GM23338 (cell line): ENCODE measurements at regions not wholly inside any gene's neighbourhood (a gene's known extent, or its start where the extent isn't known, plus 50 kb on each side); places are given as distances from the start of the nearest gene placed in this dataset.
A peak's percentile ranks its signal among the peaks of the same experiment; 100 is the strongest.

Experiments used
- ATAC-seq: fragments of 200-7000 bp; cut with Tn5 transposase; 3 replicates; pipeline ENCODE4 v1.9.1; 2020
- DNase-seq: peaks from one replicate; pipeline ENCODE4 v3.0.0-alpha.2; 2015; ENCODE audit warnings: low spot score
- H2AFZ ChIP-seq: fragments of 200-600 bp; sonication (generic); 2 replicates; pipeline ENCODE4 v1.8.0; 2016; ENCODE audit warnings: antibody characterized with exemption, mild to moderate bottlenecking, moderate library complexity
- H3F3A ChIP-seq: fragments of 200-600 bp; sonication (generic); replicated peaks from 2 replicates; pipeline ENCODE4 v1.8.0; 2017; ENCODE audit warnings: antibody characterized with exemption, mixed run types, low read depth
- H3K27ac ChIP-seq: fragments of 200-600 bp; sonication (generic); 2 replicates; pipeline ENCODE4 v1.6.1; 2016; ENCODE audit warnings: low read depth
- H3K27me3 ChIP-seq: fragments of 200-600 bp; sonication (generic); 2 replicates; pipeline ENCODE4 v1.8.0; 2016; ENCODE audit warnings: mild to moderate bottlenecking, mixed run types, moderate library complexity; ENCODE audit not compliant: insufficient read depth
- H3K36me3 ChIP-seq: fragments of 200-600 bp; sonication (generic); 2 replicates; pipeline ENCODE4 v1.8.0; 2016; ENCODE audit warnings: mild to moderate bottlenecking; ENCODE audit not compliant: insufficient read depth
- H3K4me1 ChIP-seq: fragments of 200-600 bp; sonication (generic); 2 replicates; pipeline ENCODE4 v1.8.0; 2016; ENCODE audit warnings: mild to moderate bottlenecking, moderate library complexity; ENCODE audit not compliant: insufficient read depth
- H3K4me2 ChIP-seq: fragments of 200-600 bp; sonication (generic); 2 replicates; pipeline ENCODE4 v1.7.1; 2017; ENCODE audit warnings: mixed run types
- H3K4me3 ChIP-seq: fragments of 200-600 bp; sonication (generic); 2 replicates; pipeline ENCODE4 v1.6.1; 2016; ENCODE audit warnings: mixed run types
- H3K79me2 ChIP-seq: fragments of 200-600 bp; sonication (generic); replicated peaks from 2 replicates; pipeline ENCODE4 v1.8.0; 2017; ENCODE audit warnings: mild to moderate bottlenecking; ENCODE audit not compliant: insufficient read depth
- H3K9me2 ChIP-seq: fragments of 200-600 bp; sonication (generic); 2 replicates; pipeline ENCODE4 v1.8.0; 2017; ENCODE audit not compliant: insufficient read depth
- H4K20me1 ChIP-seq: fragments of 200-600 bp; sonication (generic); replicated peaks from 2 replicates; pipeline ENCODE4 v1.8.0; 2017; ENCODE audit warnings: mild to moderate bottlenecking; ENCODE audit not compliant: insufficient read depth
- H3K27ac Mint-ChIP-seq: 2 replicates; pipeline ENCODE4 v1.8.0; 2020; ENCODE audit warnings: inconsistent platforms, mild to moderate bottlenecking, moderate library complexity, mixed read lengths
- H3K27me3 Mint-ChIP-seq: 3 replicates; pipeline ENCODE4 v1.8.0; 2022; ENCODE audit warnings: low read depth, mild to moderate bottlenecking, moderate library complexity, mixed read lengths, inconsistent platforms; ENCODE audit not compliant: insufficient read depth, poor library complexity
- H3K36me3 Mint-ChIP-seq: 3 replicates; pipeline ENCODE4 v1.8.0; 2021; ENCODE audit warnings: low read depth, mild to moderate bottlenecking, inconsistent platforms, moderate library complexity, mixed read lengths
- H3K4me1 Mint-ChIP-seq: 3 replicates; pipeline ENCODE4 v1.8.0; 2020; ENCODE audit warnings: mild to moderate bottlenecking, inconsistent platforms, mixed read lengths
- H3K4me3 Mint-ChIP-seq: 3 replicates; pipeline ENCODE4 v1.8.0; 2021; ENCODE audit warnings: moderate library complexity, mild to moderate bottlenecking, inconsistent platforms, mixed read lengths
- H3K9me3 Mint-ChIP-seq: 3 replicates; pipeline ENCODE4 v1.8.0; 2020; ENCODE audit warnings: moderate library complexity, mild to moderate bottlenecking, inconsistent platforms, mixed read lengths
- CREB1 ChIP-seq: fragments of 250-450 bp; sonication (Bioruptor Pico); IDR thresholded peaks from 2 replicates; pipeline ENCODE4 v1.5.0; 2020; ENCODE audit warnings: low read depth, mild to moderate bottlenecking, moderate library complexity
- EZH2 ChIP-seq: fragments of 200-600 bp; sonication (generic); IDR thresholded peaks from one replicate; pipeline ENCODE4 v1.8.0; 2017; ENCODE audit warnings: antibody characterized with exemption, mild to moderate bottlenecking, low read depth; ENCODE audit not compliant: unreplicated experiment
- EZH2phosphoT487 ChIP-seq: fragments of 200-600 bp; sonication (generic); IDR thresholded peaks from one replicate; pipeline ENCODE4 v1.8.1; 2018; ENCODE audit warnings: antibody characterized with exemption; ENCODE audit not compliant: unreplicated experiment
- JUNB ChIP-seq: IDR thresholded peaks from one replicate; pipeline ENCODE4 v1.6.1; 2016; ENCODE audit warnings: antibody characterized with exemption; ENCODE audit not compliant: unreplicated experiment
- NANOG ChIP-seq: IDR thresholded peaks from 2 replicates; pipeline ENCODE4 v1.6.1; 2016; ENCODE audit warnings: antibody characterized with exemption, borderline replicate concordance
- POLR2AphosphoS5 ChIP-seq: IDR thresholded peaks from 2 replicates; pipeline ENCODE4 v1.6.1; 2016; ENCODE audit warnings: antibody characterized with exemption, low read depth
- REST ChIP-seq: IDR thresholded peaks from one replicate; pipeline ENCODE4 v1.6.1; 2018; ENCODE audit warnings: antibody characterized with exemption; ENCODE audit not compliant: unreplicated experiment
- STAT1 ChIP-seq: IDR thresholded peaks from one replicate; pipeline ENCODE4 v1.6.1; 2016; ENCODE audit warnings: antibody characterized with exemption; ENCODE audit not compliant: unreplicated experiment
- ZNF114 ChIP-seq: fragments of 250-450 bp; sonication (Bioruptor Pico); IDR thresholded peaks from 2 replicates; pipeline ENCODE4 v1.5.0; 2020; ENCODE audit warnings: mild to moderate bottlenecking, moderate library complexity
- ZNF331 ChIP-seq: fragments of 250-450 bp; sonication (Bioruptor Pico); IDR thresholded peaks from 2 replicates; pipeline ENCODE4 v1.5.0; 2020; ENCODE audit warnings: low read depth, mild to moderate bottlenecking, moderate library complexity
- ZNF462 ChIP-seq: fragments of 250-450 bp; sonication (Bioruptor Pico); IDR thresholded peaks from 2 replicates; pipeline ENCODE4 v1.5.0; 2020; ENCODE audit warnings: mild to moderate bottlenecking, moderate library complexity

GRCh38 chr11:131295986-131296385, 74.4 kb upstream of the NTM start:
- H3K79me2 ChIP-seq, result peaks cover 71% of the 10 kb centered on the region
- peaks cover 17% of the 10 kb centered on the region for H3K36me3 ChIP-seq
- DNase-seq (no peak), ATAC-seq (no peak)
- TF ChIP-seq ZNF114 (no peak), ZNF462 (no peak), JUNB (no peak), CREB1 (CRISPR knock-in tag) (no peak), STAT1 (no peak), EZH2 (no peak), REST (no peak), POLR2AphosphoS5 (no peak), EZH2phosphoT487 (no peak), NANOG (no peak), ZNF331 (CRISPR knock-in tag) (no peak)
- no peak overlapping the region for H2AFZ ChIP-seq
- Mint-ChIP-seq H3K27me3 (peaks cover 2% of the 10 kb centered on the region), H3K9me3 (no peaks in the 10 kb centered on the region; the same call in 2 of the 3 replicates), H3K4me3 (no peak overlapping the region), H3K27ac (no peak overlapping the region), H3K36me3 (peaks cover 46% of the 10 kb centered on the region), H3K4me1 (peaks cover 42% of the 10 kb centered on the region)
- no peaks in the 10 kb centered on the region for H3K9me2 ChIP-seq
- no peak overlapping the region for H3K4me3 ChIP-seq
- H3F3A ChIP-seq, result peaks cover 4% of the 10 kb centered on the region
- no peak overlapping the region for H3K4me2 ChIP-seq
- no peaks in the 10 kb centered on the region for H3K27me3 ChIP-seq
- peaks cover 65% of the 10 kb centered on the region for H3K4me1 ChIP-seq
- H3K27ac ChIP-seq, result 0 out of 2 replicates have a peak overlapping the region, but pooled peaks have one; percentile 20
- peaks cover 21% of the 10 kb centered on the region for H4K20me1 ChIP-seq
